Chondrocyte (in vitro differentiated cells): ENCODE measurements at regions not wholly inside any gene's neighbourhood (a gene's known extent, or its start where the extent isn't known, plus 50 kb on each side); places are given as distances from the start of the nearest gene placed in this dataset.

Experiments used
- DNase-seq: peaks from one replicate; pipeline ENCODE4 v3.0.0; 2021; ENCODE audit warnings: mixed read lengths, low spot score
- H3K27ac Mint-ChIP-seq: one replicate; pipeline ENCODE4 v1.8.0; 2021; ENCODE audit warnings: mild to moderate bottlenecking, moderate library complexity, mixed read lengths; ENCODE audit not compliant: unreplicated experiment
- H3K27me3 Mint-ChIP-seq: 2 replicates; pipeline ENCODE4 v1.8.0; 2021; ENCODE audit warnings: low read depth, mixed read lengths
- H3K36me3 Mint-ChIP-seq: 2 replicates; pipeline ENCODE4 v1.8.0; 2021; ENCODE audit warnings: low read depth, mixed read lengths
- H3K4me1 Mint-ChIP-seq: 2 replicates; pipeline ENCODE4 v1.8.0; 2021; ENCODE audit warnings: low read depth, mild to moderate bottlenecking, mixed read lengths
- H3K4me3 Mint-ChIP-seq: one replicate; pipeline ENCODE4 v1.8.0; 2021; ENCODE audit warnings: mild to moderate bottlenecking, moderate library complexity, mixed read lengths; ENCODE audit not compliant: unreplicated experiment
- H3K9me3 Mint-ChIP-seq: 2 replicates; pipeline ENCODE4 v1.8.0; 2021; ENCODE audit warnings: low read depth, mixed read lengths
- TF ChIP-seq, protein P1 (sequence below): fragments of 200-600 bp; sonication (generic); IDR thresholded peaks from 2 replicates; pipeline ENCODE4 v1.5.0; 2021; ENCODE audit warnings: antibody characterized with exemption, mild to moderate bottlenecking, moderate library complexity

DNA sequence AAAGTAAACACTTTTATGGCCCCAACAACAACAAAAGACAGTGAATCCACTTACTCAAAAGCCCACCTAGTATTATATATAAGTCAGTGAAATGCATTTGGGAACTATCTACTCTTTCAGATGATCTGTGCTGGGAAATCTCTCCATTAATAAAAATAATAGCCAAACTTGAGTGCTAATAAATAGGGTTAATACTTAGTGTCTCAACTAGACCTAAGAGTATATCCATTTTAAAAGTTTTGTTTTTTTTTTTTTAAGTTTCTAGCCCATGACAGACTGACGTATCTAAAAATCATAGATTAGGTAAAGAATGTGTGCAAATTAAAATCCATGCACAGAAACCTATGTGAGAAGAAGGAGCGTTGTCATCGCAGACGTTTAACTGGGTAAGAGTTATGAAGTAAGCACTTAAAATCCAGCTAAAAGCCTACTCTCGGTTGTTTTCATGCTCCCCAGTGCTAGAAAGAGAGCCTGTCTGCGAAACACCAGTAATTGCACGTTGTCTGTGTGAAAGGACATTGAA lies 83.4 kb upstream of the PELI1 start:
- Mint-ChIP-seq H3K27me3 (no peaks in the 10 kb centered on the region), H3K4me3 (peak overlapping the region; percentile 86), H3K27ac (peak overlapping the region; percentile 87), H3K9me3 (no peaks in the 10 kb centered on the region), H3K4me1 (peaks cover 18% of the 10 kb centered on the region), H3K36me3 (no peaks in the 10 kb centered on the region)
- DNase-seq = no peak
- TF ChIP-seq, protein P1, sequence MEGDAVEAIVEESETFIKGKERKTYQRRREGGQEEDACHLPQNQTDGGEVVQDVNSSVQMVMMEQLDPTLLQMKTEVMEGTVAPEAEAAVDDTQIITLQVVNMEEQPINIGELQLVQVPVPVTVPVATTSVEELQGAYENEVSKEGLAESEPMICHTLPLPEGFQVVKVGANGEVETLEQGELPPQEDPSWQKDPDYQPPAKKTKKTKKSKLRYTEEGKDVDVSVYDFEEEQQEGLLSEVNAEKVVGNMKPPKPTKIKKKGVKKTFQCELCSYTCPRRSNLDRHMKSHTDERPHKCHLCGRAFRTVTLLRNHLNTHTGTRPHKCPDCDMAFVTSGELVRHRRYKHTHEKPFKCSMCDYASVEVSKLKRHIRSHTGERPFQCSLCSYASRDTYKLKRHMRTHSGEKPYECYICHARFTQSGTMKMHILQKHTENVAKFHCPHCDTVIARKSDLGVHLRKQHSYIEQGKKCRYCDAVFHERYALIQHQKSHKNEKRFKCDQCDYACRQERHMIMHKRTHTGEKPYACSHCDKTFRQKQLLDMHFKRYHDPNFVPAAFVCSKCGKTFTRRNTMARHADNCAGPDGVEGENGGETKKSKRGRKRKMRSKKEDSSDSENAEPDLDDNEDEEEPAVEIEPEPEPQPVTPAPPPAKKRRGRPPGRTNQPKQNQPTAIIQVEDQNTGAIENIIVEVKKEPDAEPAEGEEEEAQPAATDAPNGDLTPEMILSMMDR = no peak

DNA sequence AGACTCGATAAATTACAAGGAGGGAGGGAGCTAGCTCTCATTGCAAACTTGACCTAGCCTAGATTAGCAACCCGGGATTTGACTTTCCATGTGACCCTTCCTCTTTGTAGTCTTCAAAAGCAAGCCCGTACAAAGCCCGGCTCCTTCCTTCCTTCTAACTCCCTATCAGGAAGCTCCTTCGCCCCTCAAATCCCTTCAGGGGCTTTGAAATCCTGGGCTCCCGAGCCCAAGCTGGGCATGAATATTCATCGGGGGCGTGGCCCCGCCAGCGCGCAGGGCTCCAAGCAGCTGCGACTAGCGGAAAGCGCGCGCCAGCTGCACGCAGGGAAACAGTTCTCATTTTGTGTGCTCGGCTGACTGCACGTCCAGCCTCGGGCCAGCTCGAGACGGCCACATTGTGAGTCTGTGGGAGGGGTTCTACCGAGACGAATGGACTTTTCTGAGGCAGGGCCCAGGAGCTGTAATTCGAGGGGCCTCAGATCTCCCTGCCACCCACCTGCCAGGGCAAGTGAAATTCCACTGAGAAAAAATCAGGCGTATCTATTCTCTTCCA lies 84.0 kb upstream of the PELI1 start:
- H3K36me3 Mint-ChIP-seq = no peaks in the 10 kb centered on the region
- peak overlapping the region; percentile 87 for H3K27ac Mint-ChIP-seq
- TF ChIP-seq, protein P1 = peak; percentile 24
- H3K4me1 Mint-ChIP-seq = peaks cover 18% of the 10 kb centered on the region
- no peaks in the 10 kb centered on the region for H3K27me3 Mint-ChIP-seq
- no peaks in the 10 kb centered on the region for H3K9me3 Mint-ChIP-seq
- no peak for DNase-seq
- peak overlapping the region; percentile 86 for H3K4me3 Mint-ChIP-seq

DNA sequence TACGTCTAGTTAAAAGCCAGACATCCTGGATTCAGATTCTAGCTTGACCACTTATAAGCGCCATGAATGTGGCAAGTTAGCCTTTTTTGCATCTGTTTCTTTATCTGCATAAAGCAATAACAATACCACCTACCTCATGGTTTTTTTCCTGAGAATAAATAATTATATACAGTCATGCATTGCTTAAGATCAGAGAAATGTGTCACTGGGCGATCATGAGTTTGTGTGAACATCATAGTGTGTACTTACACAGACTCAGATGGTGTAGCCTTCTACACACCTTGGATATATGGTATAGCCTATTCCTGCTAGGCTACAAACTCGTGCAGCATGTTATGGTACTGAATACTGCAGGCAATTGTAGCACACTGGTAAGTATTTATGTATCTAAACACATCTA lies 84.7 kb upstream of the PELI1 start:
- TF ChIP-seq, protein P1 = no peak
- Mint-ChIP-seq H3K27me3 (no peaks in the 10 kb centered on the region), H3K27ac (no peak overlapping the region), H3K36me3 (no peaks in the 10 kb centered on the region), H3K4me3 (peak overlapping the region; percentile 86), H3K4me1 (peaks cover 18% of the 10 kb centered on the region), H3K9me3 (no peaks in the 10 kb centered on the region)
- DNase-seq = no peak

DNA sequence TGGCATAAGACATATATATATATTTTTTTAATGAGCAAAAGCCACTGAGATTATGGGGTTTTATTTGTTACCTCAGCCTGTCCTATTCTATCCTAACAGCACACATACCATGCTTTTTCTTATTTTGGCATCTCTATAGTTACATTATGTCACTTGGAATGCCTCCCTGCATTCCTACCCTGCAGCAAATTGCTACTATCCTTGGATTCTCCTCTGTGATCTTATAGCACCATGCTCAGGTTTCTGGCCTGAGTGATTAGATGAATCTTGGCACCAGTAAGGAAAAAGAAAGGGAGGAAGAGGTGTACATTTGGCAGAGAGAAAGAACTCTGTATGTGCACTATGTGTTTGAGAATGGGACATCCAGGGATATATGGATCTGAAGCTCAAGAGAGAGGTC lies 86.3 kb upstream of the PELI1 start:
- no peak overlapping the region for H3K27ac Mint-ChIP-seq
- H3K36me3 Mint-ChIP-seq = no peaks in the 10 kb centered on the region
- DNase-seq = no peak
- no peaks in the 10 kb centered on the region for H3K27me3 Mint-ChIP-seq
- H3K9me3 Mint-ChIP-seq = no peaks in the 10 kb centered on the region
- TF ChIP-seq, protein P1 = no peak
- H3K4me1 Mint-ChIP-seq = peaks cover 18% of the 10 kb centered on the region
- no peak overlapping the region for H3K4me3 Mint-ChIP-seq

DNA sequence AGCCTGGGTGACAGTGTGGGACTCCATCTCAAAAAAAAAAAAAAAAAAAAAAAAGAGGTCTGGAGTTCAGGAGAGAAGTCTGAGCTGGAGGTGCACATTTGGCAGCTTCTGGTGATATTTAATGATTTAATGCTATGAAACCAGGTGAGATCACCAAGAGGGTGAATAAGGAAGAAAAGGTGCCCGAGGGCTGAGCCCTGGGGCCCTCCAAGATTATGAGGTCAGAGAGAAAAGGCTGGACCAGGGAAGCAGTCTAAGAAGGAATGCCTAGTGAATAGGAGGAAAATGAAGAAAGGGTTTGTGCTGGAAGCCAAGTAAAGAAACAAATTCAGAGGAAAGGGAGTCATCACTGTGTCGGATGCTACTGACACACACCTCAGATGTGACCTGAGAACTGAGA lies 88.0 kb upstream of the PELI1 start:
- DNase-seq = no peak
- no peaks in the 10 kb centered on the region for H3K9me3 Mint-ChIP-seq
- H3K27ac Mint-ChIP-seq = no peak overlapping the region
- TF ChIP-seq, protein P1 = no peak
- H3K27me3 Mint-ChIP-seq = no peaks in the 10 kb centered on the region
- no peaks in the 10 kb centered on the region for H3K36me3 Mint-ChIP-seq
- H3K4me3 Mint-ChIP-seq = no peak overlapping the region
- H3K4me1 Mint-ChIP-seq = peaks cover 18% of the 10 kb centered on the region
